Large intestine (tissue), 3 donors: ENCODE measurements at regions not wholly inside any gene's neighbourhood (a gene's known extent, or its start where the extent isn't known, plus 50 kb on each side); places are given as distances from the start of the nearest gene placed in this dataset.

ENCODE experiments used
- DNase-seq, 2 donors: peaks; one replicate each; pipeline versions ENCODE4 v3.0.0 to v3.0.0-alpha.2; 2013
- H3K27ac ChIP-seq: one replicate; pipeline ENCODE4 v1.5.1; 2013; ENCODE audit warnings: low read length
- H3K27me3 ChIP-seq: 2 replicates; pipeline ENCODE4 v1.6.1; 2013; ENCODE audit warnings: low read length; ENCODE audit not compliant: control insufficient read depth, insufficient read depth
- H3K36me3 ChIP-seq: 2 replicates; pipeline ENCODE4 v1.6.1; 2013; ENCODE audit warnings: low read length; ENCODE audit not compliant: control insufficient read depth, insufficient read depth
- H3K4me1 ChIP-seq: one replicate; pipeline ENCODE4 v1.6.1; 2013; ENCODE audit warnings: low read length; ENCODE audit not compliant: control insufficient read depth, insufficient read depth
- H3K4me3 ChIP-seq: one replicate; pipeline ENCODE4 v1.5.1; 2013; ENCODE audit warnings: low read length
- H3K9me3 ChIP-seq: one replicate; pipeline ENCODE4 v1.6.1; 2013; ENCODE audit warnings: mild to moderate bottlenecking, low read depth, low read length, moderate library complexity; ENCODE audit not compliant: control insufficient read depth
- WGBS: methylation state at CpG from one replicate; pipeline ENCODE4 v1.1.5; 2013; ENCODE audit warnings: low lambda C conversion rate; ENCODE audit not compliant: insufficient coverage; 5-methylcytosine and 5-hydroxymethylcytosine counted together

GRCh38 chr11:12315024-12315423 is 62.3 kb upstream of the PARVA start:
- H3K9me3 ChIP-seq: peaks cover 7% of the 10 kb centered on the region
- no peak for DNase-seq
- WGBS: no CpG with 5 or more reads among the region's 1 CpG
- no peaks in the 10 kb centered on the region for H3K4me1 ChIP-seq
- no peak overlapping the region for H3K27ac ChIP-seq
- no peak overlapping the region for H3K4me3 ChIP-seq
- no peaks in the 10 kb centered on the region for H3K36me3 ChIP-seq
- H3K27me3 ChIP-seq: no peaks in the 10 kb centered on the region

GRCh38 chr11:12316432-12316831 is 60.9 kb upstream of the PARVA start:
- H3K9me3 ChIP-seq: peaks cover 7% of the 10 kb centered on the region
- no peaks in the 10 kb centered on the region for H3K4me1 ChIP-seq
- H3K27me3 ChIP-seq: no peaks in the 10 kb centered on the region

DNA sequence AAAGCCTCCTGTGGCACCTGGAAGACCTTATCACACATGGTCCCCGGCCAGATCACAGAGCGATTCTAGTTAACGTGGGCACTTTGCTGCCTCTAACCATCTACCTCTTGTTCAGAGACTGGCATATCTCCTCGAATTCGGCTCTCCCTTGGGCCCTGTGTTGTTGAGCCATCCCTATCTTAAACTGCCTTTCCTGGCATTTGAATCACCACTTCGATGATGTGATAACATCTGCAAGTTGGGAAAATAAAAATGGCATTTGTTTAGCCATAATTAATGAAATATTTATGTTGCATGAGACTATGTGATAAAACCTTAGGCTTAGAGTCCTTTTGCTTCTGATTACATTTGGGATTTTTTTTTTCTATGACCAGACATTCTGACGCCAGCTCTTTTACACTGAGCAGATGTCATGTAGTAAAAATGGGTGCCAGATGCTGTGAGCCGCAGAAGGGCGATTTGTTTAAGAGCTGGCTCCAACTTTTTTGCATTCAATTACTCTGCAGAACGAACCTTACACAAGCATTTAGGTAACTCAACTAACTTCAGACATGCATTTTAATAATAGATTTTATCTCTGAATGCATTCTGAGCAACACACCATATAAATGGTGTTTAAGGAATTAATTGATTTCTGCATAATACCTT is 58.5 kb upstream of the PARVA start:
- DNase-seq: peak in 1 of 2 donors; percentile 28
- Histone ChIP-seq H3K36me3 (no peaks in the 10 kb centered on the region), H3K4me3 (no peak overlapping the region), H3K9me3 (peaks cover 7% of the 10 kb centered on the region), H3K27ac (peak overlapping the region; percentile 21), H3K4me1 (no peaks in the 10 kb centered on the region), H3K27me3 (no peaks in the 10 kb centered on the region)
- WGBS: 80% methylated on average over 1 of the region's 10 CpGs

More at GRCh38 chr11:12316432-12316831, 60.9 kb upstream of the PARVA start:
- DNase-seq: no peak
- Histone ChIP-seq H3K36me3 (no peaks in the 10 kb centered on the region), H3K4me3 (no peak overlapping the region), H3K27ac (no peak overlapping the region)

GRCh38 chr11:12319461-12319951 is 57.9 kb upstream of the PARVA start:
- Histone ChIP-seq H3K4me1 (no peaks in the 10 kb centered on the region), H3K27ac (no peak overlapping the region), H3K27me3 (no peaks in the 10 kb centered on the region), H3K36me3 (no peaks in the 10 kb centered on the region), H3K9me3 (peaks cover 7% of the 10 kb centered on the region), H3K4me3 (no peak overlapping the region)
- DNase-seq: peak in 1 of 2 donors; percentile 17
- WGBS: no CpG with 5 or more reads among the region's 1 CpG

DNA sequence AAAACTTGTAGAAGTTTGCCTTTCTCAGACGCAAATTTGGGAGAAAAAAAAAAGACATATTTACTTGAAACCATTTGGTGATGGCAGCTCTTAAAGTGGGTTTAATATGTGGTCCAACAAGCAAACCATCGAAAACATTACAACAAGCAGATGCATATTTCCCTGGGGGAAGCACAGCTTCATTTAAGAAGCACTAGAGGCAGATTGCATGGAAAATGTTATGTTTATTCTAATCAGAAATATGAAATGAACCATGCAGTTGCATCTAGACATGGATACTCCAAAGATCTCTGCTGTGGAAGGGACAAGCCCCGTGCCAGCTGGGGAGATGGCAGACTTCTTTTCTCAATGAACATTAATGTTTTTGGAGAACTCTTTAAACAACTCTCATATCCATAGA is 57.4 kb upstream of the PARVA start:
- peaks cover 7% of the 10 kb centered on the region for H3K9me3 ChIP-seq
- no peaks in the 10 kb centered on the region for H3K4me1 ChIP-seq
- H3K27ac ChIP-seq: no peak overlapping the region
- no peak for DNase-seq
- no peak overlapping the region for H3K4me3 ChIP-seq
- 83% methylated on average over 2 of the region's 3 CpGs for WGBS
- no peaks in the 10 kb centered on the region for H3K36me3 ChIP-seq
- no peaks in the 10 kb centered on the region for H3K27me3 ChIP-seq

- peak in 1 of 2 donors; percentile 15 for DNase-seq
- Histone ChIP-seq H3K9me3 (peaks cover 3% of the 10 kb centered on the region), H3K4me1 (no peaks in the 10 kb centered on the region), H3K27ac (no peak overlapping the region), H3K27me3 (no peaks in the 10 kb centered on the region), H3K36me3 (no peaks in the 10 kb centered on the region), H3K4me3 (no peak overlapping the region)
- no CpG with 5 or more reads among the region's 8 CpGs for WGBS
Measured at GRCh38 chr11:12321217-12321937, 56.0 kb upstream of the PARVA start.

- Histone ChIP-seq H3K4me1 (no peaks in the 10 kb centered on the region), H3K36me3 (no peaks in the 10 kb centered on the region), H3K27me3 (no peaks in the 10 kb centered on the region), H3K9me3 (no peaks in the 10 kb centered on the region), H3K27ac (no peak overlapping the region), H3K4me3 (no peak overlapping the region)
- WGBS: 100% methylated on average over 2 of the region's 3 CpGs
- DNase-seq: no peak
Measured at GRCh38 chr11:12324585-12324984, 52.8 kb upstream of the PARVA start.
